OCI-LY7 (cell line): ENCODE measurements at regions not wholly inside any gene's neighbourhood (a gene's known extent, or its start where the extent isn't known, plus 50 kb on each side); places are given as distances from the start of the nearest gene placed in this dataset.

Experiments used
- EZH2phosphoT487 ChIP-seq: fragments of 200-600 bp; sonication (generic); IDR thresholded peaks from 2 replicates; pipeline ENCODE4 v1.6.1; 2018; ENCODE audit warnings: low read depth, borderline replicate concordance, mild to moderate bottlenecking, mixed run types, antibody characterized with exemption, low read length, moderate library complexity, mixed read lengths
- TF ChIP-seq, protein P1 (sequence below): fragments of 200-600 bp; sonication (generic); conservative IDR thresholded peaks from 2 replicates; pipeline ENCODE4 v1.5.1; 2014; ENCODE audit warnings: mild to moderate bottlenecking, antibody characterized with exemption, low read length, moderate library complexity, mixed read lengths

GRCh38 chr9:8241201-8241600 lies 441.6 kb upstream of the DMAC1 start:
- no peak for TF ChIP-seq EZH2phosphoT487
- TF ChIP-seq, protein P1, sequence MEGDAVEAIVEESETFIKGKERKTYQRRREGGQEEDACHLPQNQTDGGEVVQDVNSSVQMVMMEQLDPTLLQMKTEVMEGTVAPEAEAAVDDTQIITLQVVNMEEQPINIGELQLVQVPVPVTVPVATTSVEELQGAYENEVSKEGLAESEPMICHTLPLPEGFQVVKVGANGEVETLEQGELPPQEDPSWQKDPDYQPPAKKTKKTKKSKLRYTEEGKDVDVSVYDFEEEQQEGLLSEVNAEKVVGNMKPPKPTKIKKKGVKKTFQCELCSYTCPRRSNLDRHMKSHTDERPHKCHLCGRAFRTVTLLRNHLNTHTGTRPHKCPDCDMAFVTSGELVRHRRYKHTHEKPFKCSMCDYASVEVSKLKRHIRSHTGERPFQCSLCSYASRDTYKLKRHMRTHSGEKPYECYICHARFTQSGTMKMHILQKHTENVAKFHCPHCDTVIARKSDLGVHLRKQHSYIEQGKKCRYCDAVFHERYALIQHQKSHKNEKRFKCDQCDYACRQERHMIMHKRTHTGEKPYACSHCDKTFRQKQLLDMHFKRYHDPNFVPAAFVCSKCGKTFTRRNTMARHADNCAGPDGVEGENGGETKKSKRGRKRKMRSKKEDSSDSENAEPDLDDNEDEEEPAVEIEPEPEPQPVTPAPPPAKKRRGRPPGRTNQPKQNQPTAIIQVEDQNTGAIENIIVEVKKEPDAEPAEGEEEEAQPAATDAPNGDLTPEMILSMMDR = no peak
